ENCODE measurements at regions not wholly inside any gene's neighbourhood (a gene's known extent, or its start where the extent isn't known, plus 50 kb on each side); places are given as distances from the start of the nearest gene placed in this dataset.

- TF ChIP-seq ZNF318 (IDR thresholded peaks at IDR 0.05; ENCODE audit: borderline replicate concordance in 1 of 2, low read depth in 1 of 2) (no peak), MCM3 (IDR thresholded peaks at IDR 0.05) (no peak), RB1 (IDR thresholded peaks at IDR 0.05; ENCODE audit: low read depth) (no peak), GTF2B (IDR thresholded peaks at IDR 0.05; ENCODE audit: extremely low read depth, insufficient read length) (no peak), SAP30 (IDR thresholded peaks at IDR 0.05; ENCODE audit: borderline replicate concordance, insufficient read depth, low read depth, low read length, poor library complexity, severe bottlenecking) (no peak), IRF2 (CRISPR knock-in tag; IDR thresholded peaks at IDR 0.05) (no peak)
- TF ChIP-seq, protein P1, sequence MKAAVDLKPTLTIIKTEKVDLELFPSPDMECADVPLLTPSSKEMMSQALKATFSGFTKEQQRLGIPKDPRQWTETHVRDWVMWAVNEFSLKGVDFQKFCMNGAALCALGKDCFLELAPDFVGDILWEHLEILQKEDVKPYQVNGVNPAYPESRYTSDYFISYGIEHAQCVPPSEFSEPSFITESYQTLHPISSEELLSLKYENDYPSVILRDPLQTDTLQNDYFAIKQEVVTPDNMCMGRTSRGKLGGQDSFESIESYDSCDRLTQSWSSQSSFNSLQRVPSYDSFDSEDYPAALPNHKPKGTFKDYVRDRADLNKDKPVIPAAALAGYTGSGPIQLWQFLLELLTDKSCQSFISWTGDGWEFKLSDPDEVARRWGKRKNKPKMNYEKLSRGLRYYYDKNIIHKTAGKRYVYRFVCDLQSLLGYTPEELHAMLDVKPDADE (conservative IDR thresholded peaks at IDR 0.05; ENCODE audit: control insufficient read depth, low read depth, low read length), result no peak
Measured at GRCh38 chr4:20590849-20591248, 109.4 kb upstream of the PACRGL start (continued).
